ENCODE measurements at regions not wholly inside any gene's neighbourhood (a gene's known extent, or its start where the extent isn't known, plus 50 kb on each side); places are given as distances from the start of the nearest gene placed in this dataset.
A peak's percentile ranks its signal among the peaks of the same experiment; 100 is the strongest.

DNA sequence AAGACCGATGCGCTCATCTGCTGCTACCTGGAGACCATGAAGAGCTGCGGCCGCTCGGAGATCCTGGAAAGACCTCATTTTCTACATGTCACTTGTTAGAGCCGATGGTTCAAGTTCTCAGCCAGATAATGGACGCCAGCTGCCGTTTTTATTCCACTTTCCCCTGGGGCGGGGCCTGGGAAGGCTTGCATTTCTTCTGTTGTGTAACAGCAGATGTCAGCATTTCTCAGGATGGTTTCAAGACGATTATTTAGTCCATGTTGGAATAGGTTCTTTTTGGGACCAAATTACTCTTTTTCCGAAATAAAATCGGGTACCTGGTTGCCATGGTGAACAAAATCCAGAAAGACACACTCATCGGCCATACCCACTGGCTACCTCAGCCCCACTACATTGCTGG is 1418.3 kb downstream of the CDH11 start:
- DNase-seq (no peak), ATAC-seq (no peak)
- intact Hi-C loops (cut with DNase I): no loop called here
- no peak overlapping the region for H3K27ac ChIP-seq
- H3K36me3 ChIP-seq: no peaks in the 10 kb centered on the region
- H3K4me1 ChIP-seq: no peaks in the 10 kb centered on the region
- H3K4me3 ChIP-seq: no peak overlapping the region
- H3K27me3 ChIP-seq: no peaks in the 10 kb centered on the region
- no peaks in the 10 kb centered on the region for H3K9me3 ChIP-seq
- no peak for TF ChIP-seq CTCF (IDR thresholded peaks at IDR 0.05)

DNA sequence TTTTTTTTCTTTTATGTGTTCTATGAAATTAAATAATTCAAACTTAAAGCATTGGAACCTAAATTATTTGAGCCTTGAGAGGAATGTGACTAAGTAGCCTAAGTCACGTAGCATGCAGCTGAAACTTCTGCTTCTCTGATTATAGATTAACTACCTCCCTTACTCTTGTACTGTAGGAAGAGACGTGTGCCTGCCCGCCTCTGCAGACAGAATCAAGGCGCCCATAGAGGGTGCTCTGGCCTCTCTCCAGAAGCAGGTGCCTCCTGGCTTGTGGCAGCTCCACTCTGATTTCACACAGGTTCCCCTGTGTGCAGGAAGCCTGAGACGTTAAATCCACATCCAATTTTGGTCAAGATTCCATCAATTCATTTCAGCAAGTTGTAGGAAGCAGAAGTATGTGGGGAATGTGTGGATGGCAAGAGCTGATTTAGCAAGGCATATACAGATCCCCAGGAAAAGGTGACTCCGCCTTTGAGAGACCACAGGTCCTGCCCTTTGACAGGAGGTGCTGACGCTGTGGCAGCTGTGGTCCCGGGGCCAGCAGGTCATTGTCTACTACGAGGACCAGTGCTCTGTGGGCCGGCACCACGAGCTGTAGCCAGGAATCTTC is 1418.8 kb downstream of the CDH11 start:
- ATAC-seq: peak; percentile 67
- H3K9me3 ChIP-seq: no peaks in the 10 kb centered on the region
- no peak for DNase-seq

GRCh38 chr16:63697736-63698135 is 1424.1 kb downstream of the CDH11 start:
- H3K27ac ChIP-seq: no peak overlapping the region
- H3K36me3 ChIP-seq: no peaks in the 10 kb centered on the region
- no peaks in the 10 kb centered on the region for H3K9me3 ChIP-seq
- no peaks in the 10 kb centered on the region for H3K4me1 ChIP-seq
- H3K4me3 ChIP-seq: no peak overlapping the region
- DNase-seq (no peak), ATAC-seq (no peak)
- intact Hi-C loops (cut with DNase I): no loop called here
- H3K27me3 ChIP-seq: no peaks in the 10 kb centered on the region
- TF ChIP-seq CTCF (IDR thresholded peaks at IDR 0.05): no peak

More for the DNA sequence above, 1418.8 kb downstream of the CDH11 start:
- Histone ChIP-seq H3K4me3 (no peak overlapping the region), H3K27me3 (no peaks in the 10 kb centered on the region), H3K36me3 (no peaks in the 10 kb centered on the region), H3K4me1 (no peaks in the 10 kb centered on the region), H3K27ac (no peak overlapping the region)
- TF ChIP-seq CTCF (IDR thresholded peaks at IDR 0.05): no peak
- intact Hi-C loops (cut with DNase I): no loop called here

GRCh38 chr16:63695347-63695746 is 1426.5 kb downstream of the CDH11 start:
- no peaks in the 10 kb centered on the region for H3K4me1 ChIP-seq
- no peaks in the 10 kb centered on the region for H3K27me3 ChIP-seq
- no peak overlapping the region for H3K27ac ChIP-seq
- H3K4me3 ChIP-seq: no peak overlapping the region
- no peak for ATAC-seq
- TF ChIP-seq CTCF (IDR thresholded peaks at IDR 0.05): no peak
- intact Hi-C loops (cut with DNase I): no loop called here
- DNase-seq: no peak
- H3K9me3 ChIP-seq: no peaks in the 10 kb centered on the region
- H3K36me3 ChIP-seq: no peaks in the 10 kb centered on the region

DNA sequence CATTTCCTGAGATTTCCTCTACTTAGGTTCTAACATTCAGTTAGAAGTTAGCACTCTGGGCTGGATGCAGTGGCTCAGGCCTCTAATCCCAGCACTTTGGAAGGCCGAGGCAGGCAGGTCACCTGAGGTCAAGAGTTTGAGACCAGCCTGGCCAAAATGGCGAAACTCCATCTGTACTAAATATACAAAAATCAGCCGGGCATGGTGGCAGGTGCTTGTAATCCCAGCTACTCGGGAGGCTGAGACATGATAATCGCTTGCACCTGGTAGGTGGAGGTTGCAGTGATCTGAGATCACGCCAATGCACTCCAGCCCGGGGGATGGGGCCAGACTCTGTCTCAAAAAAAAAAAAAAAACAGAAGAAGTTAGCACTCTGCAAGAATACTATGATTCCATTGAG is 1430.9 kb downstream of the CDH11 start:
- no peak overlapping the region for H3K4me3 ChIP-seq
- H3K4me1 ChIP-seq: no peaks in the 10 kb centered on the region
- intact Hi-C loops (cut with DNase I): no loop called here
- H3K27ac ChIP-seq: no peak overlapping the region
- no peak for ATAC-seq
- no peaks in the 10 kb centered on the region for H3K27me3 ChIP-seq
- DNase-seq: no peak
- no peak for TF ChIP-seq CTCF (IDR thresholded peaks at IDR 0.05)
- no peaks in the 10 kb centered on the region for H3K36me3 ChIP-seq
- no peaks in the 10 kb centered on the region for H3K9me3 ChIP-seq

- no peaks in the 10 kb centered on the region for H3K9me3 ChIP-seq
- no peak overlapping the region for H3K4me3 ChIP-seq
- no peaks in the 10 kb centered on the region for H3K4me1 ChIP-seq
- intact Hi-C loops (cut with DNase I): no loop called here
- no peak for DNase-seq
- no peak for ATAC-seq
- H3K27me3 ChIP-seq: no peaks in the 10 kb centered on the region
- H3K27ac ChIP-seq: no peak overlapping the region
- no peak for TF ChIP-seq CTCF (IDR thresholded peaks at IDR 0.05)
- H3K36me3 ChIP-seq: no peaks in the 10 kb centered on the region
Measured at GRCh38 chr16:63690267-63690666, 1431.6 kb downstream of the CDH11 start.

Measured in upper lobe of right lung (tissue), 1 donor.